Activated CD8-positive, alpha-beta memory T cell treated with anti-CD3 and anti-CD28 coated beads for 4 hours (primary cell): ENCODE measurements at regions not wholly inside any gene's neighbourhood (a gene's known extent, or its start where the extent isn't known, plus 50 kb on each side); places are given as distances from the start of the nearest gene placed in this dataset.

Experiments used
- DNase-seq, 2 donors: peaks; one replicate each; pipeline ENCODE4 v3.0.0-alpha.2; 2020; ENCODE audit warnings: low read depth in 2 of 2

GRCh38 chr1:212525479-212526110 is 83.0 kb upstream of the ATF3 start:
- DNase-seq, result no peak

DNA sequence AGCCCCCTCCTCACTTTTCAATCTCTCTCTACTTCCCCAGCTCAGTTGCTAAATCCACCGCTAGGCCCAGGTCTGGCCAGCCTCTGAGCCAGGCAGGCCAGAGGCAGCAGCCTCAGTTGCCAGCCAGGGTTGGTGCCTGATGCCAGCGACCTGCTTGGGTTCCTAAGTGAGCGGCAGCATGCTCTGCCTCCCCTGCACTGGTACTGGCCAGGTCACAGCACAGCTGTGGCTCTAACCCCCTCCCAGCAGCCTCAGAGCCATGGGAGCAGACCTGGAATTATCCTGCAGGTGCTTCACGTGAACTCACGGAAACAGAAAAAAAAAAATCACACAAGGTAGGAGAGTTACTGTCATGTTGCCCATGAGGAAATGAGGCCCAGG is 82.5 kb upstream of the ATF3 start:
- DNase-seq, result no peak

DNA sequence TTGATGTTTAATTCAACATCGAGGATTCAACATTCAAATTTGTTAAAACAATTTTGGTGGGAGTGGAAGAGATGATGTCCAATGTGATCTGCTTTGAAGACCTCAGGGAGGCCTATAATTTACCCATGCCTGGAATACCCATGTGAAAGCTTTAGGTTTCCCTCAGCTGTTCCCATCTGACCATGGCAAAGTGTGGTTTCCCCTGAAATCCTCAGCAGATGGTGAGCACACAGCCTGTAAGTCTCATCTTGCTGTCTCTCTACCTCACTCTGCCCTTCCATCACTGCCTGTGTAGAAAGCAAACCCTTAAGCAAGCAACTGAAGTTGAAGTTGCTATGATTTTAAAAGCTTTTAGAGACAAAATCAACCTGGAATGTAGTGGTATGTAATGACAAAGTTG is 80.1 kb upstream of the ATF3 start:
- no peak for DNase-seq

- no peak for DNase-seq
Measured at GRCh38 chr1:212529211-212529741, 79.3 kb upstream of the ATF3 start.

DNA sequence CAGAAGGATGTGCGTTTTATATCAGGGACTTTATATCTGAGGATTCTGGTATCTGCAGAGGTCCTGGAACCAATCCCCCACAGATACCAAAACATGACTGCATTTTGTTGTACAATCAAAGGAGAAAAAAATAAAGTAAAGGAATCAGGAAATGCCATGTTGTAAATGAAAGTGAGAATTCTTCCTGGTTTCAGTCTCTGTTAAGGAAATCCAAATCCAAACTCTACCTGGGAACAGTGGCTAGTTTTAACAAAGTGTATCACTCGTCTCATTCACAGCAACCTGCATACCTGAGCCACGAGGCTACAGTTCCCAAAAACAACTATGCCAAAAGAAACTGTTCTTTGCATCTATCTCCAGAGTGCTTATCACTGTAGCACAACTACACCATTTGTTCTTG is 77.3 kb upstream of the ATF3 start:
- DNase-seq, result no peak

DNA sequence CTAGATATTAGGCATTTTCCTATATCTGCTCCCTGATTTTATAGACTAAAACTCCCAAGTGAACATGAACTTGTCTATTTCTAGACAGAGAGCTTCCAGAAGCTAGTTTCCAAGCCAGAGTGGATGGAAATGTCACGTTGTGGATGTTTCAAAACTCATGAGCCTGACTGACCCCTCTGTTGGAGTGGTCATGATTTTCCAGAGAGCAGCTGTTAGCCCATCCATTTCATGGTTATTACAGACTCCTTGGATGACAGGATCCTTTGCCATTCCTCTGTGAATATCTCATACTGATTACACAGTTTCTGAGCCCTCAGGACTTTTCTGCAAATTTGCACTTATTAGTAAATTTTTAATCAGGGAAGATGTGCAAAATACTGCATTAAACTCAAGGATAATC is 76.8 kb upstream of the ATF3 start:
- no peak for DNase-seq

DNA sequence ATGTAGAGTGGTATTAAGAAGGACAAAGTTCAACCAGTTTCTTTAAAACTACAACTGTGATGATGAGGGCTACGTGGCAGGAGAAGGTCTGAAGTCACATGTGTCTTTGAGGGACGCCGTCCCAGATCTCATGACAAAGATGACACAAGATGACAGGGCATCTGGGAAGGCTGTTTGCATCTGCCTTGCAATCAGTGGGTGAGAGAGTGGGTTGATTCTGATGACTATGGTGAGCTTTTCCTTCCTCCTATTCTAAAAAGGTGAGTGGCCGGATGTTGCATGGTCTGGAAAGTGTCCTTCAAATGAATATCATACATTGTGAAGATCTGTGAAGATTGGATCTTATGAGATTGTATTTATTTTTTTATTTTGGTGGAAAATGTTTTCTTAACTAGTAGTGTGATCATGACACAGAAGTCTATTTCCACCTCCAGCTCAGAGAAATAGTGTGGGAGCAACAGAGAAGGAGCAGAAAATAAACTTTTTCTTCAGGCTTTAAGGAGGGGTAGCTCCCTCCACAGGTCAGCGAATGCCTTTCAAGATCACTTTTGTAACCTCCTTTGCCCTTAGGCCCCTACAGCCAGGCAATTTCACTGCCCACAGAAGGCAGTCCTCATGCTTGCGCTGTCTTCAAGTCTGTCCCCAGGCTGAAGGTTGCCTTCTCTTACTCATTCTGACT is 76.0 kb upstream of the ATF3 start:
- no peak for DNase-seq

- DNase-seq, result no peak
Measured at GRCh38 chr1:212533148-212533517, 75.4 kb upstream of the ATF3 start.

DNA sequence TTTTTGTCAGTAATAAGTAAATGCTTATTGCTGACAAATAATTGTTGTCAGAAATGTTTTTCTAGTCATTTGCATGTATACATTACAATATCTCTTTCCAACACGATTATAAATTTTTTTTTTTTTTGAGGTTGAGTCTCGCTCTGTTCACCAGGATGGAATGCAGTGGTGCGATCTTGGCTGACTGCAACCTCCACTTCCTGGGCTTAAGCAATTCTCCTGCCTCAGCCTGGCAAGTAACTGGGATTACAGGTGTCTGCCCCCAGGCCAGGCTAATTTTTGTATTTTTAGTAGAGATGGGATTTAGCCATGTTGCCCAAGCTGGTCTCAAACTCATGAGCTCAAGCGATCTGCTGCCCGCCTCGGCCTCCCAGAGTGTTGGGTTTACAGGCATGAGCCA is 72.0 kb upstream of the ATF3 start:
- DNase-seq, result no peak

DNA sequence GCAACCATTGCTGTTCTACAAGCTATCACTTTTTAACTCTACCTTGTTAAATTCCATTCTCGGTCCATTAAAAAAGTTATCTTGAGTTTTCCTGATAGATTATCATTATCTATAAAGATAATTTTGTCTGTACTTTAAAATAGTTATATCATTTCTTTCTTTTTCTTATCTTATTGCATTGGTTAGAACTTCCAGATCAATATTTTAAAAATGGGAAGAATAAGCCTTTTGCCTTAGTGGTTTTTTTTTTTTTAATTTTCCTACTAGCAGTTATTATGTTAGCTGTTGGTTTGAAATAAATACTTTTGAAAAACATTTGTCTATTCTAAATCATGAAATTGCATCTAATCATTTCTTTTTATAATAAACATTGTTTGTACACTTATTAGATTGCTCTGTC is 71.0 kb upstream of the ATF3 start:
- DNase-seq, result no peak

DNA sequence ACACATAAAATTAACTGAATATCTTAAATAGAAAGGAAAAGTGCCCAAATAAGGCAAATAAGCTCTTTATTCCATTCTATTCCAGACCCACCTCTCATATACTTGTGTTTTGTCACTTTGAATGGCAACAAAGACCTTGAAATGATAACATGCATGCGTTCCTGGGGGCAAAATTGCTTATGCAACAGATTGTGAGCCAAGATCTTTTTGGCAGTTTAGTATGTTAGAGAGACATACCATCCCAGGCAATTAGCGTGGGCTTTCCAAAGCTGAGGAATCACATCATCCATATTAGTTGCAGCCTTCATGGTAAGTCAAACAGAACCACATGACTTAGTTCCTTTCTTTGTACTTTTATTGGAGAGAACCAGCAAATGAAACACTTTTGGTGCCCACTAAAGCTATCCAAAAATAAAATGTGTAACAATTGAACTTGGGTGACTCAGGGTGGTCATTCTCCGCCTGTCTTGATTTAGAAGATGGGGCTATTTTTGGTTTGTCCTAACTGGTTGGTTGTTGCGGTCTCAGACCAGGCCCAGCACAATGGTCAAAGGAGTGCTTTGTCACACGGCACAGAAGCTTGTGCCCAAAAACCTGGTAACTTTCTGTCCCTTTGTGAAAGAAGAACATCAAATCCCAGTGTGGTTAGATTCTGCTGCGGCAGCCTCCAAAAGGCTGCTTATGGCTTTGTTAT is 68.7 kb upstream of the ATF3 start:
- DNase-seq, result no peak

DNA sequence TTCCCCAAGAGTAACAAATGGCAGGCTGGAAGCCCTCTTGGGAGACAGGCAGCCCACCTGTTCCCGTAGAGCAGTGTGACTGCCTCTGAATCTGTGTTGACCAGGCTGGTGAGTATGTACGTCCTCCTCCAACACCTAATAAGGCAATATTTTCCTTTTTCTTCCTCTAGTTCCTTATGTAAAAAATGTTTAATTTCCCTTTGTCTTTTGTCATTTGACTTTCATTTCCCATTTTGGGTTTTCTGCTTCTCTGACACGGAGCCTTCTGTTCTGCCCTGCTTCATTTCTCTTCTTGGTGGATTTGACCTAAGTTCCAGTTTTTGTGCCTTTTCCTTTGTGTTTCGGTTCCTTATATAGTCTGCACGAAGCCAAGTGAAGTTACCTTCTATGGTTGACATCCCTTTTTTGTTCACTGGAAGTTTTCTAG is 65.8 kb upstream of the ATF3 start:
- no peak for DNase-seq

DNA sequence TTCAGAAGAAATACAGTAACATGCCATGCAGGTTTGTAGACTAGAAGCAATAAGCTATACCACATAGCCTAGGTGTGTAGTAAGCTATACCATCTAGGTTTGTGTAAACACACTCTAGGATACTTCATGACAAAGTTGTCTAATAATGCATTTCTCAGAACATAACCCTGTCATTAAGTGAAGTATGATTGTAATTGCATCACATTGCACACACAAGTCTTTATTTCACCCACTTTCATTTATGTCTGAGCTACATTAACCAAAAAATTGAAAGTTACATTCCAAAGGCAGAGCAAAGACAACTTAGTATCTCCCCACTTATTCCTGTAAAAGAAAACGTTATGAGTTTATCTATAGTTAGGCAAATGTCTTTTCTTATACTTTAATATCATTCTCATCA is 64.5 kb upstream of the ATF3 start:
- no peak for DNase-seq

DNA sequence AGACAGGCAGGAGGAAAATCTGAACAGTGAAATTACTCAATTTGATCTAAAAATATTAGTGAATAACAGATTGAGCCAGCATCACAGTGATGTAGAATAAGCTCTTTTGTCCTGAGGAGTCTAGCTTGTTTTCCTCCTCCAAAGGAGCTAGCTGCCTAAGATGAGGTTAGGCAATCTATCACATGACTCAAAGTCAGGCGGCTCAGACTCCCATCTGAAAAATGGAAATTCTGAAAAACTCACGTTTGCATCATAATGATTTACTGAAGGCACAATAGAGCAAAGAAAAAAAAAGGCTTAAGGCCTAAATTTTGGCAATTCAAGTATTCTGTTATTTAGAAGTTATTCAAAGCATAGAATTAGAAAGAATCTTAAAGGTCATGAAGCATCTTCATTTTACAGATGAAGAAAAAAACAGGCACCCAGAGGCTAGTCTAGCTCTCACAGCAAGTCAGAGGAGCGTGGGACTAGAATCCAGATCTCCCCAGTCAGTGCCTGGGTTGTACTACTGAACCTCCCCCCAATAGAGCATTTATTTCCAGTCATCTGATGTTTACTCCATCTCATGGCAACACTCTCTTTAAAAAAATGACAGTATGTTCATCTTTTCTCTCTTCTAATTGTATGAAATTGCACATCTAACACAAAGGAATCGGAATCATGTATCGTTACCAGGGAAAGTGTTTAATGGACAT is 62.5 kb upstream of the ATF3 start:
- no peak for DNase-seq

GRCh38 chr1:212549503-212550017 is 59.0 kb upstream of the ATF3 start:
- DNase-seq, result no peak

DNA sequence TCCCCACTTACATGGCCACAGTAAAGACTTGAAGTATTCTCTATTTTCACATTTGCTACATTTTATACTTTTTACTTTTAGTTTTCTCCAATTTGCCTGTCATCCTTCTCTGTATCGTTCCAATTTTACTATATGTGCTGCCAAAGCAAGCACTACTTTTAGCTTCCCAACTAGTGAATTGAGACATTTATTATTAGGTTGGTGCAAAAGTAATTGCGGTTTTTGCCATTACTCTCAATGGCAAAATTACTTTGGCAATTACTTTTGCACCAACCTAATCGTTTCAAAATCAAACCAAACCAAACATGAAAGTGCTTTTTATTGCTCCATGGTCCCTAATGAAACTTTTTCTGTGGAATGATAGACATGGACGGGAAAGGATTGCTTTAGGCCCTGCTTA is 56.6 kb upstream of the ATF3 start:
- no peak for DNase-seq

DNA sequence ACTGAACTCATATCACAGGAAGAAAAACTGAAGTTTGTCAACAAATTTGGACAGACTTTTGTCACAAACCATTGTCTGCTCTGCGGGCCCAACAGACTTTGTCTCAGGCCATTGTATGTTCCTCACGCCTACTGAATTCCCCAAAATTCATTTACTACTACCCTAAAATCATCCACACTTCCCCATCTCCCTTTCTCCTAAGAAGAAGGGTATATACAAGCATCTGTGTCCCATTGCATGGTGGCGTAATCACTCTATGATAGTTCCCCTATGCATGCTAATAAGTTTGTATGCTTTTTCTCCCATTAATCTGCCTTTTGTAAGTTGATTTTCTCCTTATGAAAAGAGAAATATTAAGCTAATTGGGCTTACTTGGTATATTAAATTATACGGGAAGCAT is 54.9 kb upstream of the ATF3 start:
- DNase-seq, result no peak

- no peak for DNase-seq
Measured at GRCh38 chr1:212554401-212554800, 54.2 kb upstream of the ATF3 start.

- no peak for DNase-seq
Measured at GRCh38 chr1:212555426-212555825, 53.1 kb upstream of the ATF3 start.

GRCh38 chr1:212556822-212557549 is 51.6 kb upstream of the ATF3 start:
- no peak for DNase-seq
